ENCODE measurements at regions not wholly inside any gene's neighbourhood (a gene's known extent, or its start where the extent isn't known, plus 50 kb on each side); places are given as distances from the start of the nearest gene placed in this dataset.

DNA sequence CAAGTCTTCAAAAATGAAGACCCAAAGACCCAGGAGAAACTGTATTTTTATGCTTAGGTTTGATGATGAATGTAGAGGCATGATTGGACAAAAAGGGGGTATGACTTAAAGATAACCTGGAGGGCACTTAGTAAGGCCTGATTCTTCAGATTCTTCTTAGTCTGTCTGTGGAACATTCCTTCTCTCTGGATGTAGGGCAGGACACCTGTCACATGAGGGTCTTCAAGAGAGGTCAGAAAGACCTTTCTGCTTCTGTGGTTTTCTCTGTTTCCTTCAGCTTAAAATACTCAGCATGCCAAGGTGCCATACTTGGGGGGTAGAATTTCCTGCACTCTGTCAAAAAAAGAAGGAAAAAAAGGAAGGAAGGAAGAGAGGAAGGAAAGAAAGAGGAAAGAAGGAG is 78.1 kb downstream of the BLID start:
- TF ChIP-seq, protein P1, sequence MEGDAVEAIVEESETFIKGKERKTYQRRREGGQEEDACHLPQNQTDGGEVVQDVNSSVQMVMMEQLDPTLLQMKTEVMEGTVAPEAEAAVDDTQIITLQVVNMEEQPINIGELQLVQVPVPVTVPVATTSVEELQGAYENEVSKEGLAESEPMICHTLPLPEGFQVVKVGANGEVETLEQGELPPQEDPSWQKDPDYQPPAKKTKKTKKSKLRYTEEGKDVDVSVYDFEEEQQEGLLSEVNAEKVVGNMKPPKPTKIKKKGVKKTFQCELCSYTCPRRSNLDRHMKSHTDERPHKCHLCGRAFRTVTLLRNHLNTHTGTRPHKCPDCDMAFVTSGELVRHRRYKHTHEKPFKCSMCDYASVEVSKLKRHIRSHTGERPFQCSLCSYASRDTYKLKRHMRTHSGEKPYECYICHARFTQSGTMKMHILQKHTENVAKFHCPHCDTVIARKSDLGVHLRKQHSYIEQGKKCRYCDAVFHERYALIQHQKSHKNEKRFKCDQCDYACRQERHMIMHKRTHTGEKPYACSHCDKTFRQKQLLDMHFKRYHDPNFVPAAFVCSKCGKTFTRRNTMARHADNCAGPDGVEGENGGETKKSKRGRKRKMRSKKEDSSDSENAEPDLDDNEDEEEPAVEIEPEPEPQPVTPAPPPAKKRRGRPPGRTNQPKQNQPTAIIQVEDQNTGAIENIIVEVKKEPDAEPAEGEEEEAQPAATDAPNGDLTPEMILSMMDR (IDR thresholded peaks at IDR 0.05) = no peak
- TF ChIP-seq POLR2A (IDR thresholded peaks at IDR 0.05) = no peak

Data from thyroid gland (tissue), 4 donors.